Vagina (tissue), 2 donors: ENCODE measurements at regions not wholly inside any gene's neighbourhood (a gene's known extent, or its start where the extent isn't known, plus 50 kb on each side); places are given as distances from the start of the nearest gene placed in this dataset.

Experiments
- POLR2A ChIP-seq, 2 donors: fragments of 450-650 bp; IDR thresholded peaks; one replicate each; pipeline ENCODE4 v1.6.1; 2017; ENCODE audit warnings: antibody characterized with exemption in 2 of 2, mild to moderate bottlenecking in 2 of 2, moderate library complexity in 2 of 2
- POLR2AphosphoS5 ChIP-seq, 2 donors: sonication (generic); formaldehyde crosslinking; IDR thresholded peaks; one replicate each; pipeline ENCODE4 v1.9.0; 2017; ENCODE audit warnings: antibody characterized with exemption in 2 of 2, mild to moderate bottlenecking in 2 of 2, low read depth in 1 of 2; ENCODE audit not compliant: insufficient read depth in 1 of 2
- TF ChIP-seq, protein P1 (sequence below), 3 experiments: fragments of 450-650 bp in 2 of 3; fragments of 200-600 bp in 1 of 3; sonication (generic) in 1 of 3; IDR thresholded peaks; one replicate each; pipeline ENCODE4 v1.5.1; 2017 to 2019; ENCODE audit warnings: antibody characterized with exemption in 3 of 3, mild to moderate bottlenecking in 2 of 3, moderate library complexity in 2 of 3

- TF ChIP-seq, protein P1, sequence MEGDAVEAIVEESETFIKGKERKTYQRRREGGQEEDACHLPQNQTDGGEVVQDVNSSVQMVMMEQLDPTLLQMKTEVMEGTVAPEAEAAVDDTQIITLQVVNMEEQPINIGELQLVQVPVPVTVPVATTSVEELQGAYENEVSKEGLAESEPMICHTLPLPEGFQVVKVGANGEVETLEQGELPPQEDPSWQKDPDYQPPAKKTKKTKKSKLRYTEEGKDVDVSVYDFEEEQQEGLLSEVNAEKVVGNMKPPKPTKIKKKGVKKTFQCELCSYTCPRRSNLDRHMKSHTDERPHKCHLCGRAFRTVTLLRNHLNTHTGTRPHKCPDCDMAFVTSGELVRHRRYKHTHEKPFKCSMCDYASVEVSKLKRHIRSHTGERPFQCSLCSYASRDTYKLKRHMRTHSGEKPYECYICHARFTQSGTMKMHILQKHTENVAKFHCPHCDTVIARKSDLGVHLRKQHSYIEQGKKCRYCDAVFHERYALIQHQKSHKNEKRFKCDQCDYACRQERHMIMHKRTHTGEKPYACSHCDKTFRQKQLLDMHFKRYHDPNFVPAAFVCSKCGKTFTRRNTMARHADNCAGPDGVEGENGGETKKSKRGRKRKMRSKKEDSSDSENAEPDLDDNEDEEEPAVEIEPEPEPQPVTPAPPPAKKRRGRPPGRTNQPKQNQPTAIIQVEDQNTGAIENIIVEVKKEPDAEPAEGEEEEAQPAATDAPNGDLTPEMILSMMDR (IDR thresholded peaks at IDR 0.05) = no peak
- TF ChIP-seq POLR2A (IDR thresholded peaks at IDR 0.05) = no peak
- TF ChIP-seq POLR2AphosphoS5 (IDR thresholded peaks at IDR 0.05; ENCODE audit: insufficient read depth in 1 of 2, low read depth in 1 of 2) = no peak
These were observed 127.2 kb upstream of the TAB2 start for GRCh38 chr6:149190224-149190831.
